ENCODE measurements at regions not wholly inside any gene's neighbourhood (a gene's known extent, or its start where the extent isn't known, plus 50 kb on each side); places are given as distances from the start of the nearest gene placed in this dataset.

- intact Hi-C loops (cut with micrococcal nuclease) = no loop called here
- Histone ChIP-seq H3K9me3 (replicated peaks; ENCODE audit: control insufficient read depth, insufficient read depth, low read length) (no peaks in the 10 kb centered on the region), H3K9me1 (replicated peaks; ENCODE audit: control insufficient read depth, extremely low read depth, insufficient read depth, low read length) (no peaks in the 10 kb centered on the region), H3K4me3 (replicated peaks in 1 of 3; ENCODE audit: insufficient read depth in 1 of 3, low read depth in 1 of 3, low read length in 3 of 3) (no peak overlapping the region), H3K4me2 (ENCODE audit: insufficient read depth, low read length) (no peak overlapping the region), H3K9ac (replicated peaks; ENCODE audit: extremely low read depth, insufficient read depth, low read length) (no peak overlapping the region), H2AFZ (ENCODE audit: low read depth, low read length) (no peak overlapping the region), H3K79me2 (ENCODE audit: control insufficient read depth, insufficient read depth, low read length) (no peaks in the 10 kb centered on the region), H3K36me3 (ENCODE audit: control insufficient read depth in 2 of 2, extremely low read depth in 1 of 2, insufficient read depth in 2 of 2, low read length in 2 of 2) (no peaks in the 10 kb centered on the region), H3K27me3 (ENCODE audit: control insufficient read depth in 2 of 2, insufficient read depth in 2 of 2, low read length in 2 of 2) (no peaks in the 10 kb centered on the region), H4K20me1 (replicated peaks; ENCODE audit: control insufficient read depth, extremely low read depth, insufficient read depth, low read length) (no peaks in the 10 kb centered on the region), H3K27ac (ENCODE audit: insufficient read depth, low read depth, low read length) (no peak overlapping the region), H3K4me1 (ENCODE audit: control insufficient read depth, extremely low read depth, insufficient read depth, low read length) (no peaks in the 10 kb centered on the region)
- DNase-seq (ENCODE audit: low read depth, low spot score) (no peak), FAIRE-seq (no peak)
- BruUV-seq (replicated peaks) = no TSS peak
- TF ChIP-seq MAX (IDR thresholded peaks at IDR 0.05; ENCODE audit: insufficient read depth, insufficient read length) (no peak), POLR2AphosphoS5 (IDR thresholded peaks at IDR 0.05; ENCODE audit: insufficient read depth, low read depth, low read length) (no peak), GATA2 (IDR thresholded peaks at IDR 0.05; ENCODE audit: insufficient read depth, insufficient read length, low read depth, low read length) (no peak), FOS (IDR thresholded peaks at IDR 0.05; ENCODE audit: borderline replicate concordance, insufficient read depth, low read length) (no peak), POLR2A (IDR thresholded peaks at IDR 0.05; ENCODE audit: low read depth, low read length) (no peak), JUN (IDR thresholded peaks at IDR 0.05; ENCODE audit: borderline replicate concordance, insufficient read depth, insufficient read length, low read depth) (no peak), EZH2 (IDR thresholded peaks at IDR 0.05; ENCODE audit: borderline replicate concordance, low read depth, low read length, severe bottlenecking) (no peak), MYC (IDR thresholded peaks at IDR 0.05; ENCODE audit: low read depth, low read length) (no peak), CTCF (IDR thresholded peaks at IDR 0.05; ENCODE audit: extremely low read depth in 1 of 2, insufficient read depth in 1 of 2, low read depth in 1 of 2, low read length in 2 of 2) (no peak)
- CTCF ChIA-PET = no interaction called here
- POLR2A ChIA-PET = no interaction called here
- dilution Hi-C loops (cut with MboI; ENCODE audit: extremely low pct_ligation_motif_present, low sequenced_read_pairs) = no loop called here
These were observed 784.8 kb downstream of the KCNA4 start for GRCh38 chr11:29231991-29232390.
